GM19468 (cell line): ENCODE measurements at regions not wholly inside any gene's neighbourhood (a gene's known extent, or its start where the extent isn't known, plus 50 kb on each side); places are given as distances from the start of the nearest gene placed in this dataset.
A peak's percentile ranks its signal among the peaks of the same experiment; 100 is the strongest.
"Not testable (repeated sequence)": the region's sequence is repeated elsewhere in the genome, so short reads cannot be mapped to it uniquely, and the experiment has no call there.

ENCODE experiments used
- ATAC-seq: cut with Tn5 transposase; IDR thresholded peaks from one replicate; pipeline ENCODE4 v1.9.1; 2021; ENCODE audit warnings: mild to moderate bottlenecking, moderate library complexity, moderate number of reproducible peaks; ENCODE audit not compliant: unreplicated experiment; ENCODE audit errors: extremely low read depth

- ATAC-seq: no peak
These were observed 94.5 kb upstream of the DOCK9 start for GRCh38 chr13:99072356-99072755.

- ATAC-seq: no peak
These were observed 95.1 kb upstream of the DOCK9 start for GRCh38 chr13:99072941-99073340.

GRCh38 chr13:99074693-99075092, 96.8 kb upstream of the DOCK9 start:
- no peak for ATAC-seq

- peak; percentile 78 for ATAC-seq
These were observed 97.7 kb upstream of the DOCK9 start for GRCh38 chr13:99075268-99076191.

- no peak for ATAC-seq
These were observed 100.3 kb upstream of the DOCK9 start for GRCh38 chr13:99078017-99078771.

GRCh38 chr13:99080131-99080530, 102.3 kb upstream of the DOCK9 start:
- no peak for ATAC-seq

GRCh38 chr13:99083981-99084380, 106.1 kb upstream of the DOCK9 start:
- ATAC-seq: no peak

GRCh38 chr13:99085139-99085807, 107.4 kb upstream of the DOCK9 start:
- no peak for ATAC-seq

GRCh38 chr13:99085808-99086266, 108.0 kb upstream of the DOCK9 start:
- no peak for ATAC-seq

GRCh38 chr13:99086267-99087097, 108.6 kb upstream of the DOCK9 start:
- ATAC-seq: peak; percentile 17

GRCh38 chr13:99087098-99087953, 109.5 kb upstream of the DOCK9 start:
- peak; percentile 82 for ATAC-seq

GRCh38 chr13:99087954-99088491, 110.2 kb upstream of the DOCK9 start:
- ATAC-seq: no peak

- ATAC-seq: no peak
These were observed 106.7 kb upstream of the UBAC2 start for GRCh38 chr13:99093997-99094396.

- not testable (repeated sequence) for ATAC-seq
These were observed 98.8 kb upstream of the UBAC2 start for GRCh38 chr13:99101831-99102230.

GRCh38 chr13:99103536-99103935, 97.1 kb upstream of the UBAC2 start:
- no peak for ATAC-seq

- no peak for ATAC-seq
These were observed 96.3 kb upstream of the UBAC2 start for GRCh38 chr13:99104396-99104795.

- no peak for ATAC-seq
These were observed 95.5 kb upstream of the UBAC2 start for GRCh38 chr13:99105160-99105559.

GRCh38 chr13:99113351-99113750, 87.3 kb upstream of the UBAC2 start:
- no peak for ATAC-seq

- ATAC-seq: no peak
These were observed 82.5 kb upstream of the UBAC2 start for GRCh38 chr13:99118179-99118578.
